ENCODE measurements at regions not wholly inside any gene's neighbourhood (a gene's known extent, or its start where the extent isn't known, plus 50 kb on each side); places are given as distances from the start of the nearest gene placed in this dataset.

GRCh38 chr2:64818664-64819060 lies 164.9 kb upstream of the SERTAD2 start:
- TF ChIP-seq CTCF (IDR thresholded peaks at IDR 0.05) (no peak), POLR2A (IDR thresholded peaks at IDR 0.05) (no peak)

All from right lobe of liver (tissue), 4 donors.